ENCODE measurements at regions not wholly inside any gene's neighbourhood (a gene's known extent, or its start where the extent isn't known, plus 50 kb on each side); places are given as distances from the start of the nearest gene placed in this dataset.
A peak's percentile ranks its signal among the peaks of the same experiment; 100 is the strongest.

- DNase-seq: no peak
Measured at GRCh38 chr10:110355141-110355831, 50.6 kb upstream of the SMNDC1 start.

- no peak for DNase-seq
Measured at GRCh38 chr10:110355922-110356627, 51.4 kb upstream of the SMNDC1 start.

GRCh38 chr10:110356628-110357245 is 52.0 kb upstream of the SMNDC1 start:
- DNase-seq: peak; percentile 47

GRCh38 chr10:110357252-110357780 is 52.6 kb upstream of the SMNDC1 start:
- peak; percentile 88 for DNase-seq

GRCh38 chr10:110357871-110358270 is 53.2 kb upstream of the SMNDC1 start:
- no peak for DNase-seq

- no peak for DNase-seq
Measured at GRCh38 chr10:110358278-110358677, 53.6 kb upstream of the SMNDC1 start.

- peak; percentile 35 for DNase-seq
Measured at GRCh38 chr10:110358869-110359629, 54.3 kb upstream of the SMNDC1 start.

GRCh38 chr10:110360857-110361474 is 56.2 kb upstream of the SMNDC1 start:
- DNase-seq: peak; percentile 37

GRCh38 chr10:110361800-110362456 is 57.2 kb upstream of the SMNDC1 start:
- DNase-seq: no peak

- no peak for DNase-seq
Measured at GRCh38 chr10:110363572-110364411, 59.1 kb upstream of the SMNDC1 start.

GRCh38 chr10:110364531-110364937 is 59.8 kb upstream of the SMNDC1 start:
- DNase-seq: no peak

- DNase-seq: no peak
Measured at GRCh38 chr10:110365356-110366143, 60.8 kb upstream of the SMNDC1 start.

- no peak for DNase-seq
Measured at GRCh38 chr10:110366635-110367034, 61.9 kb upstream of the SMNDC1 start.

- peak; percentile 30 for DNase-seq
Measured at GRCh38 chr10:110368002-110368401, 63.3 kb upstream of the SMNDC1 start.

GRCh38 chr10:110368556-110368955 is 63.8 kb upstream of the SMNDC1 start:
- no peak for DNase-seq

- no peak for DNase-seq
Measured at GRCh38 chr10:110370006-110370405, 65.3 kb upstream of the SMNDC1 start.

- peak; percentile 48 for DNase-seq
Measured at GRCh38 chr10:110372656-110373055, 67.9 kb upstream of the SMNDC1 start.

GRCh38 chr10:110373059-110373458 is 68.3 kb upstream of the SMNDC1 start:
- no peak for DNase-seq

GRCh38 chr10:110373857-110374654 is 69.3 kb upstream of the SMNDC1 start:
- DNase-seq: no peak
